ENCODE measurements at regions not wholly inside any gene's neighbourhood (a gene's known extent, or its start where the extent isn't known, plus 50 kb on each side); places are given as distances from the start of the nearest gene placed in this dataset.
"Not testable (repeated sequence)": the region's sequence is repeated elsewhere in the genome, so short reads cannot be mapped to it uniquely, and the experiment has no call there.

DNA sequence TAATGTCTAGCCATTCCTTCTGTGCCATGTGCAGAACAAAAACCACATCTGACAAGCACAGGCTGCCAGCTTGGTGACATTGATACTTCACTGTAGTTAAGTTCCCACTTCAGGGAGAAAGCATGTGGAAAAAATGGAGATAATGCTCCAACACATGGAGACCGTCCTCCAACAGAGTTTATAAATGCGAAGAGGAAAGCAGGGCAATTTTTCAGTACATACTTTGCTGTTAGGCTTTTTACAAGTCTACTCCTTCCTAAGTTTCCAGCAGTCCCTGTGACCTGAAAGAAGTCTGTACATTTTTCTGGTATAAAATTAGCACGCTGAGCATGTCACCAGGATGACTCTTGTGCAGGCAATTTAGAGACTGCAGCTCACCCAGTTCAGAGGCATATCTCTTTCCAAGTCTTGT is 766.9 kb upstream of the IGFBP7 start:
- DNase-seq (ENCODE audit: low spot score) = no peak

DNA sequence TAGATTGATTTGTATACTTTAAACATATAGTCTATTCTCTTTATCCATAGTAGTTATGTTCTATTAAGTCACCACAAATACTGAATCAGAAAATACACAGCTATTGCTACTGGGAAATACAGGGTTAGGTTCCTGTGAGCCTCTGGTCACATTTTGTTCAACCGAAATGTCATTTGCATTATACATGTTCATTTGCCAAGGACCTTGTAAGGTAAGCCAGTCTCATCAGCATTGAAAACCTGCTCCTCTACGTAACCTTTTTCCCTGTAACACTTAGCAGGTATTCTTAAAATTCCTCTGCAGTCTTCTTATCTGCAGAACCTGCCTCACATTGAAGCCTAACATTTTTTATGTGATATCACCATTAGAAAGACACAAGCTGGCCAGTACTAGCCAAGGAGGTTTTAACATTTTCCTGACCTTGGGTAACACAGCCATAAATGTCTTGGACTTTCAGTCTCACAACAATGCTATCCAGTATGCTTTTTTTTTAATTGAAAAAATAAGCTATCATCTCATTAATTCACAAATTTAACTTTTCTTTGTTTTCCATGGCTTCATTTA is 765.7 kb upstream of the IGFBP7 start:
- no peak for DNase-seq (ENCODE audit: low spot score)

DNA sequence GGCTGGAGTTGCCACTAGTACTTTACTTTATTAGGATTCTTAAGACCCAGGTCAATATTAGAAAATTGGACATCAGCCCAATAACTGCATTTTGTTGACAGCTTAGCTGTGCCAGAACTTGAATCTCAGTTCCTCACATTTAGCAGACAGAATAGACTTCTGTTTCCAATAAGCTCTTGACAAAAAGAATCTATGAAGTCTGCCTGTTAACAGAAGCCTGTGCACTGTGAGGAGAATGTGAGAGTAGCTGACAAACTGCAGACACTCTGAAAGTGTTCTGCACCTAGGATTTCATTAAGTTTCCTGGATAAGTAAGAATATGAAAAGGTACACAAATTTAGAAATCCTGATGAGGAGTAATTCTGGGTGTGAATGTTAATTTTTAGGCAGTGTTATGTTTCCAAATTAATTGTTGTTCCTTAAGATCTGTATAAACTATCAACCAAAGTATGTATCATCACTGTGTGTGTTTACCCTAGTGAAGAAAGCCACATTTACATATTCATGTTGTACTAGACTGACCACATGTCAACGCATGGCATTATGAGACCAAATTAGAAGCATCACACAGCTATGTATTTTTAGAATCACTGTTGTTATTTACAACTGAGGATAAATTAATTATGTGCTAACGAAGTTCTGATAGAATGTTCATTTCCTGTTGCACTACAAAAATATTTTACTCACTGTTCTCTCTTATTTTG is 756.4 kb upstream of the IGFBP7 start:
- no peak for DNase-seq (ENCODE audit: low spot score)

DNA sequence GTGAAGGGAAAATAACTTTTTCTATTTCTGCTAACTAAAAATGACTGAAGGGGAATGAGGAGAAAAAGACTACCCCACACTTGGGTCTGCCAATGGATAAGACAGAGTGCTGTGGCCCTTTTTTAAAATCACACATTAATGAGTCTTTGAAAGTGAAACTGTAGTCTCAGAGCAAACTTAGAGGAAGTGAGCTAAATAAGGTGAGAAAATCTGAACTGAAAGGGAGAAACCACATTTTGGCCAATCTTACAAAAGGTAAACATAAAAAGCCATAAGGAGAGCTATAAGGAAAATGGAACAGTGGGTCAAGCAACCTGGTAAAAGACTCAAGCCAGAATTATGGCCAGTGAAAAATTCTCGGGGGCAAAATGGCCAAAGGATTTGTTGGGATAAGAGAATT is 755.1 kb upstream of the IGFBP7 start:
- DNase-seq (ENCODE audit: low spot score) = no peak

DNA sequence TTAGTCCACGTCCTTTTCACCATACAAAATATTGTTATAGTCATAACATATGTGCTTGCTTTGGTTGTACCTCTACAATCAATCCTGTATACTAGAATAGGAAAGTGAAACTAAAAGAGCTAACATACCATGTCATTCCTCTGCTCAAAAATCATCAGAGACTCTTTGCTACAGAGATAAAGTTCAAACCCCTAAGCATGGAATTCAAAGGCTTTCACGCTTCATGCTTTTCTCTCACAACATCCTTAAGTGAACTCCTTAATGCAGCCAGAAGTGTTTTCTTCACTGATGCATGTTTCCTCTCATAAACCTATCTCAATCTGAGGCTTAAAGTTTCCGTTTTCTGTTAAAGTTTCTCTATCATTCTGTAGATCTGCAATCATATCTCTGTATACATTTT is 744.6 kb upstream of the IGFBP7 start:
- no peak for DNase-seq (ENCODE audit: low spot score)

DNA sequence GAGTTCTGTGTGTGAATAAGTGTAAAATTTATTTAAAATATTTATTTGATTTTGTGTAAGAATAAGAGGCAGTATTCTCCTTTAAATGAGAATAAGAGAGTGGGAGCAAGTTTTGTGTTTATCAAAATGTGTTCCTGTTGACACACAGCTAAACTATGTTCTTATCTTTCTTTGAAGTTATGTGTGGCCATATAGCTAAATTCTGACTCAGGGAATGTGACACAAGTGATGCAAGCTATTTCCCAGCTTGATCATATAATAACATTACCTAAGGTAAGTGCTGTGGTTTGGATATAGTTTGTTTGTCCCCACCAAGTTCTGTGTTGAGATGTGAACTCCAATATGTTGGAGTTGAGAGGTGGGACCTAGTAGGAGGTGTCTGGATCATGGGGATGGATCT is 740.0 kb upstream of the IGFBP7 start:
- DNase-seq (ENCODE audit: low spot score) = no peak

DNA sequence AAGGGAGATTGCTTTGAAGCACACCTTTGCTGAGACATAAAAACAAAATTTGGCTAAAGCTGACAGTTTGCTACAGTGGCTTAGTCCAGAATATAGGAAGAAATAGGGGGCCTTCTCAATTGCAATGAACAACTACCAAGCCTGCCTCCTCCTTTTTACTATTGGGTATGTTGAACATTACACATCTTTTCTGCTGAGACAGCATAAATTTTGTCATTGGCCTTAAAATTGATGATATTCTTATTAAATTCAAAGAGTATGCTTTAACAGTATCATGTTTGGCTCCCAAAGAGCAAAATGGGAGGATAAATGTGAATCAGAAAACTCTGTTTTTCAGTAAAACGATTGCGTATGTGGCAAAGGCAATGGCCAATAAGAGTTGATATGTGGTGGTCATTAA is 721.9 kb upstream of the IGFBP7 start:
- DNase-seq (ENCODE audit: low spot score) = no peak

DNA sequence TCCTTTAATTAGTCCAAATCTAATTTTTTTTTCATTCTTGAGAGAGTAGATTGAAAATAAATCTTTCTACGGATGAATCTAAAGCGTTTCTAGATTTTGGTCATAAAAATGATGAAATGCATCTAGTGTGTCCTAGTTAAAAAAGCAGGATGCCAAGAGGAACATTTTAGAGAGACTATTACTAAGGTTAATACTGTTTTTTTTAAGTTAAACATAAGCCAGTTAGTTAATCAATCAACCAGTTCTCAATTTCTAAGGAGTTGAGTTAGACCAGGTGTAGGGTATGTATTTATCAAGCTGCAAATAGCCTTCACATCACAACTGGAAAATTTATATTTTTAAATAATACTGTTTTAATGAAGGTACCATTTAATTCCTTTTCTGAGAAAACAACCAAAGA is 679.5 kb upstream of the IGFBP7 start:
- no peak for DNase-seq (ENCODE audit: low spot score)

DNA sequence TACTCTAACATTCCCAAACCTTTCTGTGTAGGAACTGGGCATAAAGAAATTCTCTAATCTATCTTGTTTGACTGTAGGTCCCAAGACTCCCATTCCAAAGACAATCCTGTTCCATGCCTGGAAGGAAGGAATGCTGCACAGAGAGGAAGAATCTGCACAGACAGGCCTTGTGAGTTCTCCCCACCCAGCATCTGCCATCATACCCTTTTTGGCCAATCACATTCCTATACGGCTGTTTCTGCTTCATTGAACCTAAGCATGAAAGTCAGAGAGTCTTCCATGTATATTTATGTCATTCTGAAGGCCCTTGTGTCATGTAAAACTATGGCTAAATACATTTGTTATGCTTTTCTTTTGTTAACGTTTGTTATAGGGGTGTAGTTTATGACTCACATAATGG is 667.7 kb upstream of the IGFBP7 start:
- DNase-seq (ENCODE audit: low spot score) = no peak

DNA sequence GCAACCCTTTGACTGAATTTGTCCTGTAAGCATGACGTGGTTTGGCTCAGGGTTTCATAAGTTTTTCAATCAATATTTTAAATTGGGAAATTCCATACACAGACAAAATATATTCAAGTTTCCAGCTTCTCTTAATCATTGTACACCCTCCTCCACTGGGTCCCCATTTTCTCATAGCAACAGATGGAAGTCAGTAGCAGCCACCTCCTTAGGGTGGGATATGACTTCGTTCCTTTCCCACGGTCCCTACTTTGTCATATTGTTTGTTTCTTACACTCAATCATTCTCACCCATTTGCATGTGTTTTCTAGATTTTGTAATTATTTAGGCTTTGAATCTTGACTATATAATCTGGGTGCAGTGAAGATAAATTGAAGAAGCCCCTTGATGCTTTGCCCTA is 664.5 kb upstream of the IGFBP7 start:
- no peak for DNase-seq (ENCODE audit: low spot score)

DNA sequence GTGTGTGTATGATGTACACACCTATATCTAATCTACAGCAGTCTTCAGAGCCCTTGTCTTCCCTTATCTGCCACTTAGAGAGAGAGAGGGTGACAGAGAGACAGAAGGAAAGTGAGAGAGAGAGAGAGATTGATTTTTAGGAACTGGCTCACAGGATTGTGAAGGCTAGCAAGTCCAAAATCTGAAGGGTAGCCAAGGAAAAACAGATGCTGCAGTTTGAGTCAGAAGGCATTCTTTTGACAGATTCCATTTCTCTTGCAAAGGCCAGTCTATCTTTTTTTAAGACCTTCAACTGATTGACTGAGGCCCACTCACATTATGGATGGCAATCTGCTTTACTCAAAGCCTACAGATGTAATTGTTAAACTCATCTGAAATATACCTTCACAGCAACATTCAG is 664.0 kb upstream of the IGFBP7 start:
- no peak for DNase-seq (ENCODE audit: low spot score)

DNA sequence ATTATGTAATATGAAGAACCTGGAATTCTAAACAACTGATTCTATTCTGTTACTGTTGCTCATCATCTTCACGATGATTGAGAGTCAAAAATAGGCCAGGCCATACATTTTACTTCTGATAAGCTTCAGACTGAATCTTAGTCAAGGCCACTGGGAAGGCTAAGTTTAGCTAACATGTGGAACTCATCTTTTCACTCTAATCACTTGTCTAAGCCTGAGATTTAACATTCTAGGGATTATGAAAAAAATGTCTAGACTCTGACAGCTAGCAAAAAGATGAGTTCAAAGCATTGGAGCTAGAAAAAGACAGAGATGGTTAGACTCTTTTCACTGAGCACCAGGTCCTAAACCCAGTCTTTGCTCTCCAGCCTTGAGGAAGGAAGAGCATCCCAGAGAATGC is 656.2 kb upstream of the IGFBP7 start:
- no peak for DNase-seq (ENCODE audit: low spot score)

DNA sequence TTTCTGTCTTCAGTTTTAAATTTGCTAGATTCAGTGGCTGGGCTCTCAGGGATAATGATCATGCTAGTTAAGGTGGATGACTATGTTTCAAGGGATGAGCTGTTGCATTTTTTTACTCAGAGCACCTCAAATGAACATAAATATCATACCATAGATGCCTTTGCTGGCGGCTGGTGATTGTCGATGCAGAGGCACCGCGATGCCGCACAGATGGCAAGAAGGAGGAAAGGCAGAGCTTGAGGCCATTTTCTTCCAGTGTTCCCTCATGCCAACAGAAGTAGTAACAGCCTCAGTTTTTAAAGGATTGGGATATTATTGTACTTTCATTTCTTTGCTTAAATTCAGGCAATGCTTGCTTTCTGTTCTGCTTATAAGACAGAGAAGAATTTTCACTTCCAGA is 654.7 kb upstream of the IGFBP7 start:
- DNase-seq (ENCODE audit: low spot score) = no peak

DNA sequence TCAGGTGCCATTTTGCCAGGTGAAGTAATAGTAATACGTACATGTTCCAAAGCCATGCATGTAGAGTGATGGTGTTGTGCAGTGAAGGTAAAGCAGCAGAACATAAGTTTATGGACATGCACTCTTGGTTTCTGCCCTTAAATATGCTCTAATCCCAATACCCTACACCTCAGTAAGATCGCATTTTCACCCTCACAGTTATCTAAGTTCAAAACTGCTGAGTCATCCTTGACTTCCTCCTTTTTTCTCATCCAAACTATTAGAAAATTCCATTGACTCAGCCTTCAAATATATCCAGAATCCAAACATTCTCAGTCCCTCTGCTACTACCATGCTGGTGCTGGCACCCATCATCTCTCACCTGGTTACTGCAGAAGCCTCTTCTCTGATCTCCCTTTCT is 652.9 kb upstream of the IGFBP7 start:
- DNase-seq (ENCODE audit: low spot score) = no peak

DNA sequence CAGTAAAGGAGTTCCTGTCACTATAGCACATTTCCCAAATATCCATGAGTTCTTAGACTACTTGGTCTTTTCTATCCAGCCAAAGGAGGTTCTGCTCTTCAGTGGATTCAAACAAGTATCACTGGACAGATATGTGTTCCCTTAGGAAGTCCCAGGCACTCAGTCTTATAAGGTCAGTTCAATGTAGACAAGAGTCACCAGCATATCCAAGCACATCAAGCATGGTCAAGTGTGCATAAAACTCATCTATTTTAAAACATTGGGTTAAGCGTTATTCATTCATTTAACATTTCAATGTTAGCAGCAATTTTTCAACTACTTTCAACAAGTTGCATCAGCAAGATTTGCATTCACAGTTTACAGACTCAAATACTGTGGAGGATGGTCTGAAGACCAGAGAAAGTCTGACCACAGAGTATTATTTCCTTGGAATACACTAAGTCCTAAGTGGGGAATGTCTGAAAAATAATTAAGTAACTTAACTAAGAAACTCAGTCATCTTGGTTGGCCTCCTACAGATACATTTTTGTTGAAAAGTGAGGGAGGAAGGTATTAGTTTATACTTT is 630.5 kb upstream of the IGFBP7 start:
- DNase-seq (ENCODE audit: low spot score) = no peak

DNA sequence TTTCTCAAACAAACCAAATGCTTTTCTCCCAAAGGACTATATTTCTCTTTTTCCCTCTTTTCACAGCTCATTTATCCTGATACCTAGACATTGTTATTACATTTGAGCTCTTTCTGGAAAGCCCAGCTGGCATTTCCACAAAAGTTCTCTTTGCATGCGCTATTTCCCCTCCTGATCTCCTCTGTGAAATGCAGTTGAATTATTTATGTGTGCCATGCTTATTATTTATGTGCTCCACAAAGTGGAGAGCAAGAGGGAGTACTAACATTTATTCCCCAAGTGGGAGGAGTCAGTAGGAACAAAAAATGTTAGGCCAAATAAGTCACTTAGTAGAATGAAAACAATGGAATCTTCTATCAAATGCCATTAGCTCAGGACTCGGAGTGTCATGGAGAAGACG is 626.6 kb upstream of the IGFBP7 start:
- DNase-seq (ENCODE audit: low spot score) = no peak

DNA sequence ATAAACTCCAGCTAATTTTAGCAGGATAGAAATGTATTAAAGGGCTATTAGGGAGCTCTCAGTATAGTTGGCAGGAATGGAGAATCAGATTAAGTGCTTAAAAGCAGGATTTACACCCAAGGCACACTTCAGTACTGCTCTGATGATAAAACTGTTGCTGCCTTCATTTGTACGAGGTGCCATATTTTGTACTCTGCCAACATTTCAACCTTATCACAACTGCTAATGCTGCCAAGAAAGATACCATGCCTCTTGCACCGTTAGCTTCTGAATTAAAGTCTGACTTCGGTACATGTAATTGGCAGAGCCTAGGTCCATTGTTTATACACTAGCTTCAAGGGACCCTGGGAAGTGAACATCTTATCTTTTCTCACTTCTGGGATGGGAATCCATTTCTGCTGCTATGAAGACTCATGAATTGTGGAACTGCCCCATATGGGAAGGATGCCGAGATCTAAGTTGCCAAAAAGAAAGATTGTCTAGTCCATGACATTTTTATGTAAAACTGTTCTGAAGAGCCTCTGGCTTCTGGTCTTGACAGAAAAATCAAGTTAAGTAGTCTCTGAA is 624.0 kb upstream of the IGFBP7 start:
- no peak for DNase-seq (ENCODE audit: low spot score)

DNA sequence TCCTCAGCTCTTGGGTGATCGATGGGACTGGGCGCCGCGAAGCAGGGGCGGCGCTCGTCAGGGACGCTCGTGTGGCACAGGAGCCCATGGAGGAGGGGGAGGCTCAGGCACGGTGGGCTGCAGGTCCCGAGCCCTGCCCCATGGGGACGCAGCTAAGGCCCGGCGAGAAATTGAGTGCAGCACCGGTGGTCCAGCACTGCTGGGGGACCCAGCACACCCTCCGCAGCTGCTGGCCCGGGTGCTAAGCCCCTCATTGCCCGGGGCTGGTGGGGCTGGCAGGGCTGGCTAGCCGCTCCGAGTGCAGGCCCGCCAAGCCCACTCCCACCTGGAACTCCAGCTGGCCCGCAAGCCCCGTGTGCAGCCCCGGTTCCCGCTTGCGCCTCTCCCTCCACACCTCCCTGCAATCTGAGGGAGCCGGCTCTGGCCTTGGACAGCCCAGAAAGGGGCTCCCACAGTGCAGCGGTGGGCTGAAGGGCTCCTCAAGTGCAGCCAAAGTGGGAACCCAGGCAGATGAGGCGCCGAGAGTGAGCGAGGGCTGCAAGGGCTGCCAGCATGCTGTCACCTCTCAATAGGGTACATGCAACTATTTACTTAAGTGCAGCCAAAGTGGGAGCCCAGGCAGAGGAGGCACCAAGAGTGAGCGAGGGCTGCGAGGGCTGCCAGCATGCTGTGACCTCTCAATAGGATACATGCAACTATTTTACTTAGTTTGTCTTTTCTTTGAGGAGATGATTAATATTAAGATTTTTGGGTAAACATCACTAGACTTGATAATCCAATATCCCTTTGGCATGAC is 619.8 kb upstream of the IGFBP7 start:
- DNase-seq (ENCODE audit: low spot score) = not testable (repeated sequence)

DNA sequence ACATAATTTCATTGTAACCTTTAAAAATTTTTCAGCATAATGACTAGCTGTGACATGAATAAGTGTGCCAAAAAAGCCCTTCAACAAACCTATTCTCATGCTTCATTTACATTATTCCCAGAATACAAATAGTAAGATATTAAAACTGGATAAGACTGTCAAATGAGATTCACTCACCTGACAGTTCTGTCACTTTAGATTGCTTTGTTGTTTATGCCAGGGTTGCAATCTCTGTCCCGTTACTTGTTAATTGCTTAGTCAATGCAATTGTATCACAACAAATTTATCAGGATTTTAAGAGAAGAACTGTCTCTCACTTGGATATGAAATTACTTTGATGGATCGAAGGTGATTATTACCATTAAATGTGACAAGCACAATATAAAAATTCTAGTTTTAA is 616.0 kb upstream of the IGFBP7 start:
- no peak for DNase-seq (ENCODE audit: low spot score)

DNA sequence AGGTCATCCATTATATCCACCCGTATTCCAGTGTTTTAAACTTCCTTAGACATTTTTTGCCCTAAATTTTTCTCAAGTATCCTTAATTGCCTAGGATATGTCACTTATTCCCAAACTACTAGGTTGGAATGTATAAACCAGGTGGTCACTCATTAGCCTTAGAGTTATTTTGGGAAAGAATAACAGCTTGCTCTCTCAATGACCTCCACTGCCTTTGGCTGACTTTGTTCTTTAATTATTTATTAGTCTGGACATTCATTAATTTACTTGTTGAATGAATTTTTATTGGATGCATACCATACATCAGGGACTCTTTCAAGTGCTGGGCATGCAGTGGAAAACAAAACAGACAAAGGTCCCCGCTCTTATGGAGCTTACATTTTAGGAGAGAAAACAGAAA is 609.3 kb upstream of the IGFBP7 start:
- DNase-seq (ENCODE audit: low spot score) = no peak

DNA sequence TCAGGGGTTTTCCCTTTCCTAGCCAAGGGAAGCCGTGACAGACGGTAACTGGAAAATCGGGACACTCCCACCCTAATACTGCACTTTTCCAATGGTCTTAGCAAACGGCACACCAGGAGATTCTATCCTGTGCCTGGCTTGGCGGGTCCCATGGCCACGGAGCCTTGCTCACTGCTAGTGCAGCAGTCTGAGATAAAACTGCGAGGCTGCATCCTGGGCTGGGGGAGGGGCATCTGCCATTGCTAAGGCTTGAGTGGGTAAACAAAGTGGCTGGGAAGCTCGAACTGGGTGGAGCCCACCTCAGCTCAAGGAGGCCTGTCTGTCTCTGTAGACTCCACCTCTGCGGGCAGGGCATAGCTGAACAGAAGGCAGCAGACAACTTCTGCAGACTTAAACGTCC is 604.1 kb upstream of the IGFBP7 start:
- not testable (repeated sequence) for DNase-seq (ENCODE audit: low spot score)

DNA sequence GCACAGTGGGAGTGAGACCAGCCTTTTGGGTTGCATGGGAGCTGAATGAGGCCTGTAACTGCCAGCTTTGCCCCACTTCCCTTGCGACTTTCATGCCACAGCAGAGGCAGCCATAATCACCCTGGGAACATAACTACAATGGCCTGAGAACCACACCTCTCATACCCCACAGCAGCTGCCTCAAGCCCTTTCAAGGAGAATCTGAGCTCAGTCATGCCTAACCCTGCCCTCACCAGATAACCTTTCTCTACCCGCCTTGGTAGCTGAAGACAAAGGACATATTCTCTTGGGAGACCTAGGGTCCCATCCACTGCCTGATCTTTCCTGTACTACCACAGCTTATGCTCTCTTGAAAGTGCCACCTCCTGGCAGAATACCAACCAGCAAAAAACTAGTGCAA is 599.9 kb upstream of the IGFBP7 start:
- no peak for DNase-seq (ENCODE audit: low spot score)

DNA sequence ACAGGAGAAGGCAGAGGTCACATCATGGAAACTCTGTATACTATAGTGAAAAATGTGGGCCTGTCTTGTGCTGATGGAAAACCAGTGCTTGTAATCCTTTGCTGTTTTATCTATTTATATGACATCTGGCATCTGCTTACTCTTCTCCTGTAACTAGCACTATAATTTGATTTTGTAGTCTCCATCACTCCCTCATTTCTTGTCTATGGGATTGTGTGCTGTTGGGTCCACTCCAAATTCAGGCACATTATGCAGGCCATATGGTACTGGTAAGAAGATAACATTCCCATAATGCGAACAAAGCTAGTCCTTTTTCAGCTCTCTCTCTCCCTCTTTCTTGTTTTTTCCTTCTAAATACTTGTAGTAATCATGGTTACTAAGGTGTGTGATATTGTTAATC is 581.2 kb upstream of the IGFBP7 start:
- no peak for DNase-seq (ENCODE audit: low spot score)

All from ureter (tissue), 1 donor.